CD4-positive, alpha-beta T cell (primary cell): ENCODE measurements at regions not wholly inside any gene's neighbourhood (a gene's known extent, or its start where the extent isn't known, plus 50 kb on each side); places are given as distances from the start of the nearest gene placed in this dataset.

Experiments used
- ATAC-seq: fragments of 200-7000 bp; cut with Tn5 transposase; one replicate; pipeline ENCODE4 v1.10.0; 2022; ENCODE audit warnings: mild to moderate bottlenecking; ENCODE audit not compliant: poor library complexity
- CTCF ChIA-PET: fragments of 350-600 bp; sonication (Branson Sonifier 250); formaldehyde crosslinking; loops from one replicate; lab custom pipeline; 2021; ENCODE audit warnings: antibody characterized with exemption, inconsistent platforms; lab: Charles Lee
- POLR2A ChIA-PET: fragments of 350-600 bp; sonication (Branson Sonifier 250); formaldehyde crosslinking; loops from one replicate; lab custom pipeline; 2021; ENCODE audit warnings: antibody characterized with exemption, inconsistent platforms; lab: Charles Lee
- DNase-seq, 14 experiments: peaks; one replicate each; pipeline ENCODE4 v3.0.0-alpha.2; 2013 to 2020; ENCODE audit warnings: mixed read lengths in 2 of 14
- H3K27ac ChIP-seq, 2 donors: one replicate each; pipeline versions ENCODE4 v1.5.1 to v1.7.0; 2013; ENCODE audit warnings: low read length in 2 of 2, low read depth in 1 of 2, mild to moderate bottlenecking in 1 of 2
- H3K27me3 ChIP-seq, 2 experiments: 1 replicate in 1 of 2; 2 replicates in 1 of 2; pipeline versions ENCODE4 v1.6.1 to v1.7.0; 2013; ENCODE audit warnings: low read length in 2 of 2, control low read depth in 1 of 2, mild to moderate bottlenecking in 1 of 2, moderate library complexity in 1 of 2; ENCODE audit not compliant: insufficient read depth in 2 of 2, control insufficient read depth in 1 of 2
- H3K36me3 ChIP-seq: one replicate; pipeline ENCODE4 v1.6.1; 2013; ENCODE audit warnings: low read length, control low read depth; ENCODE audit not compliant: insufficient read depth
- H3K4me1 ChIP-seq: one replicate; pipeline ENCODE4 v1.6.1; 2013; ENCODE audit warnings: low read length, control low read depth; ENCODE audit not compliant: insufficient read depth
- H3K4me3 ChIP-seq: one replicate; pipeline ENCODE4 v1.5.1; 2013; ENCODE audit warnings: mild to moderate bottlenecking, low read length, moderate library complexity
- H3K9me3 ChIP-seq, 2 experiments: 1 replicate in 1 of 2; 2 replicates in 1 of 2; pipeline versions ENCODE4 v1.6.1 to v1.7.0; 2013; ENCODE audit warnings: low read length in 2 of 2, mild to moderate bottlenecking in 2 of 2, control low read depth in 1 of 2, moderate library complexity in 1 of 2; ENCODE audit not compliant: control insufficient read depth in 1 of 2, insufficient read depth in 1 of 2
- H3K27ac Mint-ChIP-seq: one replicate; pipeline ENCODE4 v1.8.0; 2020; ENCODE audit warnings: mixed read lengths
- H3K27me3 Mint-ChIP-seq: one replicate; pipeline ENCODE4 v1.8.0; 2021; ENCODE audit warnings: mixed read lengths
- H3K36me3 Mint-ChIP-seq: one replicate; pipeline ENCODE4 v1.8.0; 2021; ENCODE audit warnings: low read depth, mixed read lengths
- H3K4me1 Mint-ChIP-seq: one replicate; pipeline ENCODE4 v1.8.0; 2021; ENCODE audit warnings: low read depth, mixed read lengths
- H3K4me3 Mint-ChIP-seq: one replicate; pipeline ENCODE4 v1.8.0; 2020; ENCODE audit warnings: mild to moderate bottlenecking, mixed read lengths
- H3K9me3 Mint-ChIP-seq: one replicate; pipeline ENCODE4 v1.8.0; 2020; ENCODE audit warnings: mixed read lengths
- CTCF ChIP-seq: fragments of 200-600 bp; IDR thresholded peaks from one replicate; pipeline ENCODE4 v1.8.0; 2022; ENCODE audit warnings: antibody characterized with exemption, mild to moderate bottlenecking
- intact Hi-C, 2 experiments: fragments of 100-400 bp; cut with DNase I in 1 of 2; cut with micrococcal nuclease in 1 of 2; formaldehyde crosslinking; loops; one replicate each; pipeline versions ENCODE4 v1.15.1 to v1.9.0; 2023 to 2025; cut with DNase I, micrococcal nuclease

GRCh38 chr9:113659740-113660139 lies 196.2 kb downstream of the RGS3 start:
- Histone ChIP-seq H3K27ac (no peak overlapping the region), H3K4me1 (peaks cover 10% of the 10 kb centered on the region), H3K27me3 (no peaks in the 10 kb centered on the region), H3K9me3 (no peaks in the 10 kb centered on the region), H3K36me3 (no peaks in the 10 kb centered on the region), H3K4me3 (no peak overlapping the region)
- no peaks in the 10 kb centered on the region for H3K36me3 Mint-ChIP-seq
- H3K4me3 Mint-ChIP-seq: no peak overlapping the region
- ChIA-PET POLR2A (no interaction called here), CTCF (interaction anchor here (1.8 kb wide), 1 partner anchor 548 kb away, joined by 5 read pairs; no protein-coding TSS in a partner anchor)
- no peak overlapping the region for H3K27ac Mint-ChIP-seq
- peaks cover 4% of the 10 kb centered on the region for H3K4me1 Mint-ChIP-seq
- DNase-seq (no peak), ATAC-seq (no peak)
- H3K9me3 Mint-ChIP-seq: no peaks in the 10 kb centered on the region
- TF ChIP-seq CTCF: no peak
- intact Hi-C loops: loop anchor here (2.0 to 10.0 kb wide), 5 partner anchors 69 to 817 kb away; no protein-coding TSS in a partner anchor
- H3K27me3 Mint-ChIP-seq: peaks cover 20% of the 10 kb centered on the region

- intact Hi-C loops: no loop called here
- Histone ChIP-seq H3K9me3 (no peaks in the 10 kb centered on the region), H3K27ac (no peak overlapping the region), H3K27me3 (no peaks in the 10 kb centered on the region), H3K4me3 (no peak overlapping the region), H3K36me3 (no peaks in the 10 kb centered on the region), H3K4me1 (peaks cover 9% of the 10 kb centered on the region)
- H3K27ac Mint-ChIP-seq: no peak overlapping the region
- peaks cover 4% of the 10 kb centered on the region for H3K4me1 Mint-ChIP-seq
- no peak overlapping the region for H3K4me3 Mint-ChIP-seq
- TF ChIP-seq CTCF: no peak
- POLR2A ChIA-PET: no interaction called here
- H3K9me3 Mint-ChIP-seq: no peaks in the 10 kb centered on the region
- H3K27me3 Mint-ChIP-seq: peaks cover 20% of the 10 kb centered on the region
- DNase-seq (no peak), ATAC-seq (no peak)
- CTCF ChIA-PET: no interaction called here
- no peaks in the 10 kb centered on the region for H3K36me3 Mint-ChIP-seq
Measured at GRCh38 chr9:113660196-113660595, 196.7 kb downstream of the RGS3 start.

GRCh38 chr9:113661074-113661473 lies 197.5 kb downstream of the RGS3 start:
- Mint-ChIP-seq H3K9me3 (no peaks in the 10 kb centered on the region), H3K36me3 (no peaks in the 10 kb centered on the region), H3K4me3 (no peak overlapping the region), H3K27me3 (peaks cover 20% of the 10 kb centered on the region), H3K4me1 (peaks cover 4% of the 10 kb centered on the region), H3K27ac (no peak overlapping the region)
- TF ChIP-seq CTCF: no peak
- intact Hi-C loops: no loop called here
- Histone ChIP-seq H3K9me3 (no peaks in the 10 kb centered on the region), H3K27ac (no peak overlapping the region), H3K27me3 (no peaks in the 10 kb centered on the region), H3K36me3 (no peaks in the 10 kb centered on the region), H3K4me1 (peaks cover 5% of the 10 kb centered on the region), H3K4me3 (no peak overlapping the region)
- DNase-seq (no peak), ATAC-seq (no peak)
- POLR2A ChIA-PET: no interaction called here
- CTCF ChIA-PET: no interaction called here
